NCI-H345 treated with DMSO at 0.1 percent for 48 hours (cell line): ENCODE measurements at regions not wholly inside any gene's neighbourhood (a gene's known extent, or its start where the extent isn't known, plus 50 kb on each side); places are given as distances from the start of the nearest gene placed in this dataset.
"Not testable (repeated sequence)": the region's sequence is repeated elsewhere in the genome, so short reads cannot be mapped to it uniquely, and the experiment has no call there.

ENCODE experiments used
- DNase-seq: peaks from one replicate; lab custom pipeline; 2025; ENCODE audit not compliant: unreplicated experiment; lab: John Stamatoyannopoulos, UW

GRCh38 chr10:55183993-55184392 is 383.0 kb upstream of the PCDH15 start:
- DNase-seq, result no peak

- DNase-seq, result no peak
Observed at GRCh38 chr10:55180357-55180756, 379.3 kb upstream of the PCDH15 start.

- DNase-seq, result no peak
Observed at GRCh38 chr10:55174419-55174818, 373.4 kb upstream of the PCDH15 start.

- DNase-seq, result no peak
Observed at GRCh38 chr10:55169493-55169892, 368.5 kb upstream of the PCDH15 start.

- DNase-seq, result no peak
Observed at GRCh38 chr10:55168343-55168742, 367.3 kb upstream of the PCDH15 start.

GRCh38 chr10:55163388-55163979 is 362.5 kb upstream of the PCDH15 start:
- no peak for DNase-seq

- DNase-seq, result not testable (repeated sequence)
Observed at GRCh38 chr10:55162321-55162720, 361.3 kb upstream of the PCDH15 start.

- no peak for DNase-seq
Observed at GRCh38 chr10:55160655-55161283, 359.7 kb upstream of the PCDH15 start.

GRCh38 chr10:55158633-55159032 is 357.6 kb upstream of the PCDH15 start:
- no peak for DNase-seq

- DNase-seq, result no peak
Observed at GRCh38 chr10:55146032-55146431, 345.0 kb upstream of the PCDH15 start.

GRCh38 chr10:55144001-55144400 is 343.0 kb upstream of the PCDH15 start:
- DNase-seq, result no peak

- DNase-seq, result no peak
Observed at GRCh38 chr10:55141892-55142291, 340.9 kb upstream of the PCDH15 start.

GRCh38 chr10:55137063-55137462 is 336.0 kb upstream of the PCDH15 start:
- no peak for DNase-seq

GRCh38 chr10:55104738-55105137 is 303.7 kb upstream of the PCDH15 start:
- no peak for DNase-seq

- DNase-seq, result no peak
Observed at GRCh38 chr10:55098452-55098851, 297.4 kb upstream of the PCDH15 start.

- DNase-seq, result no peak
Observed at GRCh38 chr10:55091691-55092328, 290.8 kb upstream of the PCDH15 start.

- DNase-seq, result no peak
Observed at GRCh38 chr10:55078121-55078520, 277.1 kb upstream of the PCDH15 start.

GRCh38 chr10:55065185-55065584 is 264.2 kb upstream of the PCDH15 start:
- DNase-seq, result no peak

- no peak for DNase-seq
Observed at GRCh38 chr10:55063811-55064210, 262.8 kb upstream of the PCDH15 start.

- no peak for DNase-seq
Observed at GRCh38 chr10:55062349-55062748, 261.3 kb upstream of the PCDH15 start.

GRCh38 chr10:55058800-55059199 is 257.8 kb upstream of the PCDH15 start:
- no peak for DNase-seq

GRCh38 chr10:55051515-55051914 is 250.5 kb upstream of the PCDH15 start:
- no peak for DNase-seq
